ENCODE measurements at regions not wholly inside any gene's neighbourhood (a gene's known extent, or its start where the extent isn't known, plus 50 kb on each side); places are given as distances from the start of the nearest gene placed in this dataset.

GRCh38 chr2:195360242-195360641 lies 296.8 kb upstream of the SLC39A10 start:
- H3K9ac ChIP-seq (ENCODE audit: control insufficient read depth, insufficient read depth, low read length) = no peak overlapping the region
- FAIRE-seq (no peak), DNase-seq (ENCODE audit: low read depth, low spot score) (no peak), ATAC-seq (no peak)
- no peaks in the 10 kb centered on the region for H3K4me1 ChIP-seq (ENCODE audit: control insufficient read depth, insufficient read depth, low read length)
- no TSS peak for BruUV-seq (replicated peaks)
- in situ Hi-C loops (cut with MboI) = no loop called here
- H4K20me1 ChIP-seq (ENCODE audit: control insufficient read depth, insufficient read depth) = no peaks in the 10 kb centered on the region
- H2AFZ ChIP-seq (ENCODE audit: control insufficient read depth, low read depth, low read length) = no peak overlapping the region
- intact Hi-C loops (cut with micrococcal nuclease; ENCODE audit: unreplicated experiment) = no loop called here
- SMC1A ChIA-PET (ENCODE audit: uncharacterized antibody, unreplicated experiment) = interaction anchor here (0.6 to 3.2 kb wide), 5 partner anchors 10 to 640 kb away, joined by 3 to 11 read pairs (median 5); no protein-coding TSS in a partner anchor
- POLR2A ChIA-PET = no interaction called here
- no peaks in the 10 kb centered on the region for H3K36me3 ChIP-seq (ENCODE audit: control insufficient read depth in 2 of 2, insufficient read depth in 2 of 2, low read length in 1 of 2)
- H3K27ac ChIP-seq (ENCODE audit: control insufficient read depth, insufficient read depth) = no peak overlapping the region
- RAD21 ChIA-PET (ENCODE audit: unreplicated experiment) = interaction anchor here (0.7 to 1.3 kb wide), 3 partner anchors 23 to 40 kb away, joined by 3 to 4 read pairs (median 3); no protein-coding TSS in a partner anchor
- H3K4me3 ChIP-seq = no peak overlapping the region
- WGBS (ENCODE audit: insufficient coverage, insufficient replicate concordance, low lambda C conversion rate, missing lambda C conversion rate) = 0% methylated on average over 1 of the region's 1 CpG
- no peak overlapping the region for H3K4me2 ChIP-seq (ENCODE audit: control insufficient read depth, insufficient read depth)
- CTCF ChIA-PET = interaction anchor here (0.6 to 1.3 kb wide), 2 partner anchors 14 to 693 kb away, joined by 3 read pairs; no protein-coding TSS in a partner anchor
- no peaks in the 10 kb centered on the region for H3K27me3 ChIP-seq (replicated peaks in 1 of 2; ENCODE audit: control insufficient read depth in 2 of 2, insufficient read depth in 2 of 2, low read length in 1 of 2)
- H3K9me3 ChIP-seq (replicated peaks; ENCODE audit: control insufficient read depth, insufficient read depth, low read length) = no peaks in the 10 kb centered on the region; the same call in 2 of the 3 replicates
- no peaks in the 10 kb centered on the region for H3K79me2 ChIP-seq (ENCODE audit: control insufficient read depth, insufficient read depth, low read length)
- TF ChIP-seq IKZF1 (conservative IDR thresholded peaks at IDR 0.05) (no peak), POLR2AphosphoS2 (IDR thresholded peaks at IDR 0.05; ENCODE audit: low read depth, low read length) (no peak), POLR2AphosphoS5 (IDR thresholded peaks at IDR 0.05; ENCODE audit: low read length) (no peak), MYC (IDR thresholded peaks at IDR 0.05; ENCODE audit: insufficient read depth, insufficient read length, insufficient replicate concordance, low read length, severe bottlenecking) (no peak), HSF1 (IDR thresholded peaks at IDR 0.05; ENCODE audit: low read depth, low read length) (no peak), TAF1 (IDR thresholded peaks at IDR 0.05; ENCODE audit: borderline replicate concordance, low read depth, low read length) (no peak), CREB1 (IDR thresholded peaks at IDR 0.05; ENCODE audit: low read depth) (no peak), ZBTB11 (CRISPR knock-in tag; IDR thresholded peaks at IDR 0.05) (no peak), ZBTB33 (IDR thresholded peaks at IDR 0.05) (no peak), RELA (IDR thresholded peaks at IDR 0.05; ENCODE audit: borderline replicate concordance, partially characterized antibody) (no peak), PBX3 (IDR thresholded peaks at IDR 0.05; ENCODE audit: insufficient replicate concordance, low read depth, low read length) (peak; percentile 24), TCF3 (IDR thresholded peaks at IDR 0.05; ENCODE audit: borderline replicate concordance, insufficient read depth, low read depth, low read length) (no peak), EED (IDR thresholded peaks at IDR 0.05; ENCODE audit: low read depth) (no peak), NFYB (IDR thresholded peaks at IDR 0.05; ENCODE audit: insufficient read depth, low read depth, low read length) (no peak), ETV6 (conservative IDR thresholded peaks at IDR 0.05 in 1 of 2, IDR thresholded peaks at IDR 0.05 in 1 of 2; ENCODE audit: borderline replicate concordance in 1 of 2, low read depth in 1 of 2) (no peak), MEF2B (IDR thresholded peaks at IDR 0.05; ENCODE audit: partially characterized antibody, poor library complexity, severe bottlenecking) (peak; percentile 59)

Measured in GM12878 (cell line).